ENCODE measurements at regions not wholly inside any gene's neighbourhood (a gene's known extent, or its start where the extent isn't known, plus 50 kb on each side); places are given as distances from the start of the nearest gene placed in this dataset.

GRCh38 chr3:5739949-5740348, 552.4 kb downstream of the EDEM1 start:
- TF ChIP-seq, protein P1, sequence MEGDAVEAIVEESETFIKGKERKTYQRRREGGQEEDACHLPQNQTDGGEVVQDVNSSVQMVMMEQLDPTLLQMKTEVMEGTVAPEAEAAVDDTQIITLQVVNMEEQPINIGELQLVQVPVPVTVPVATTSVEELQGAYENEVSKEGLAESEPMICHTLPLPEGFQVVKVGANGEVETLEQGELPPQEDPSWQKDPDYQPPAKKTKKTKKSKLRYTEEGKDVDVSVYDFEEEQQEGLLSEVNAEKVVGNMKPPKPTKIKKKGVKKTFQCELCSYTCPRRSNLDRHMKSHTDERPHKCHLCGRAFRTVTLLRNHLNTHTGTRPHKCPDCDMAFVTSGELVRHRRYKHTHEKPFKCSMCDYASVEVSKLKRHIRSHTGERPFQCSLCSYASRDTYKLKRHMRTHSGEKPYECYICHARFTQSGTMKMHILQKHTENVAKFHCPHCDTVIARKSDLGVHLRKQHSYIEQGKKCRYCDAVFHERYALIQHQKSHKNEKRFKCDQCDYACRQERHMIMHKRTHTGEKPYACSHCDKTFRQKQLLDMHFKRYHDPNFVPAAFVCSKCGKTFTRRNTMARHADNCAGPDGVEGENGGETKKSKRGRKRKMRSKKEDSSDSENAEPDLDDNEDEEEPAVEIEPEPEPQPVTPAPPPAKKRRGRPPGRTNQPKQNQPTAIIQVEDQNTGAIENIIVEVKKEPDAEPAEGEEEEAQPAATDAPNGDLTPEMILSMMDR (IDR thresholded peaks at IDR 0.05), result no peak
- intact Hi-C loops (cut with DNase I), result no loop called here
- H3K4me1 ChIP-seq, result no peaks in the 10 kb centered on the region
- no peaks in the 10 kb centered on the region for H3K9me3 ChIP-seq
- H3K27me3 ChIP-seq (ENCODE audit: low read depth), result no peaks in the 10 kb centered on the region
- H3K4me3 ChIP-seq, result no peak overlapping the region
- H3K36me3 ChIP-seq, result no peaks in the 10 kb centered on the region
- no peak for DNase-seq
- no peak overlapping the region for H3K27ac ChIP-seq
- ATAC-seq, result no peak

DNA sequence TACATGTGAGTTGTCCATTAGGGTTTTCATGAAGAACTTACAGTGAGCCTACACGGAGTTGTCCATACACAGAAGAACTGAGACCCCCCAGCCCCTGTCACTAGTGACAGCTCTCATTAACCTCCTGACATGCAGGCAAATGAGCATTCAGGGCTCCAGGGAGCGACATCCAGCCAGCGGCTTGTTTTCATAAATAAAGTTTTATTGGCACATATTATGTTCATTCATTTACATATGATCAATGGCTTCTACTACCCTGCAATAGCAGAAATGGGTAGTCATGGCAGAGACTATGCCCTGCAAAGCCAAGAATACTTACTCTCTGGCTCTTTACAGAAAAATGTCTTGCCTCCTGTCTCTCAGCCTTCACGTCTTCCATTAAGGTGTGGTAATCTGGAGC, 553.5 kb downstream of the EDEM1 start:
- TF ChIP-seq, protein P1 (IDR thresholded peaks at IDR 0.05), result no peak
- H3K36me3 ChIP-seq, result no peaks in the 10 kb centered on the region
- H3K4me3 ChIP-seq, result no peak overlapping the region
- DNase-seq (no peak), ATAC-seq (no peak)
- intact Hi-C loops (cut with DNase I), result no loop called here
- H3K9me3 ChIP-seq, result no peaks in the 10 kb centered on the region
- no peaks in the 10 kb centered on the region for H3K4me1 ChIP-seq
- no peak overlapping the region for H3K27ac ChIP-seq
- H3K27me3 ChIP-seq (ENCODE audit: low read depth), result no peaks in the 10 kb centered on the region

GRCh38 chr3:5750091-5750490, 562.6 kb downstream of the EDEM1 start:
- TF ChIP-seq, protein P1 (IDR thresholded peaks at IDR 0.05), result no peak
- H3K9me3 ChIP-seq, result no peaks in the 10 kb centered on the region
- DNase-seq, result no peak
- no peaks in the 10 kb centered on the region for H3K27me3 ChIP-seq (ENCODE audit: low read depth)
- H3K4me1 ChIP-seq, result no peaks in the 10 kb centered on the region
- intact Hi-C loops (cut with DNase I), result no loop called here
- no peak overlapping the region for H3K4me3 ChIP-seq
- no peak overlapping the region for H3K27ac ChIP-seq
- no peaks in the 10 kb centered on the region for H3K36me3 ChIP-seq
- ATAC-seq, result no peak

DNA sequence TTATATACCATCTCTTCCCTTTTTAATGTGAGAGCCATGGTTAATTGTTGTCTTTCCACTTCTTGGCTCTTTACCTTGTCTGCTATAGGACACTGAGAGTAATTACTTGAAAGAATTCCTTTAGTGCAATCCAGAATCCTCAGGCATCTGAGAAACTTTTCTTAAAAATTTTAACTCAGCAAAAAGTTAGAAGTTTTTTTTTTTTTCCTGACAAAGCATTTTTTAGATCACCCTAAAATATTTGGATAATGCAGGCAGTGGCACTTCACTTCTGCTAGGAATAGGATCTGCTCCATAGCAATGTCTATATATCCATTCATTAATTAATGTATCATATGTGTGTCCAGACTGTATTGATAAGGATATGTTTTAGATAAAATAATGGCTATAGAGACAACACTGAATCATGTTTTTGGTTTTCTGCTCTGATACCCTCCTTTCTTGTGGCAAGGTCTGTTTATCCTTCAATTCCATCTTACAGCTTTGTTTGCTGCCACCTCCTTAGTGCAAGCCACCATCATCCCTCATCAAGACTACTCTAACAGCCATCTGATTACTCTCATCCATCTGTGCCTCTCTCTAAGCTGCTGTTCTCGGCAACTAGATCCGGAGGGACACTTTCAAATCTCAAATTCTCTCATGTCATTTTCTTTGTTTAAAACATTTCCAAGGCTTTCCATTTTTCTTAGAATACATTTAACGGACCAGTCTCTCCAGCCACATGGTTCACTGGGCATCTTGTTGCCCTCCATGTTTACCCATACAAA, 563.5 kb downstream of the EDEM1 start:
- TF ChIP-seq, protein P1 (IDR thresholded peaks at IDR 0.05), result no peak
- DNase-seq (no peak), ATAC-seq (no peak)
- H3K36me3 ChIP-seq, result no peaks in the 10 kb centered on the region
- no peak overlapping the region for H3K27ac ChIP-seq
- H3K4me3 ChIP-seq, result no peak overlapping the region
- H3K9me3 ChIP-seq, result no peaks in the 10 kb centered on the region
- H3K27me3 ChIP-seq (ENCODE audit: low read depth), result no peaks in the 10 kb centered on the region
- intact Hi-C loops (cut with DNase I), result no loop called here
- H3K4me1 ChIP-seq, result no peaks in the 10 kb centered on the region

GRCh38 chr3:5754602-5755001, 567.1 kb downstream of the EDEM1 start:
- Histone ChIP-seq H3K4me1 (no peaks in the 10 kb centered on the region), H3K27me3 (ENCODE audit: low read depth) (no peaks in the 10 kb centered on the region), H3K27ac (no peak overlapping the region), H3K9me3 (no peaks in the 10 kb centered on the region), H3K36me3 (no peaks in the 10 kb centered on the region), H3K4me3 (no peak overlapping the region)
- DNase-seq (no peak), ATAC-seq (peak in 1 of 2 donors; percentile 29)
- intact Hi-C loops (cut with DNase I), result no loop called here
- TF ChIP-seq, protein P1 (IDR thresholded peaks at IDR 0.05), result no peak
